Gastroesophageal sphincter (tissue), 3 donors: ENCODE measurements at regions not wholly inside any gene's neighbourhood (a gene's known extent, or its start where the extent isn't known, plus 50 kb on each side); places are given as distances from the start of the nearest gene placed in this dataset.

ENCODE experiments used
- CTCF ChIP-seq, 4 experiments: fragments of 200-600 bp in 2 of 4; fragments of 450-650 bp in 2 of 4; sonication (generic) in 1 of 4; IDR thresholded peaks; one replicate each; pipeline ENCODE4 v1.5.1; 2017 to 2019; ENCODE audit warnings: antibody characterized with exemption in 4 of 4, mild to moderate bottlenecking in 2 of 4, moderate library complexity in 2 of 4
- EP300 ChIP-seq: sonication (generic); formaldehyde crosslinking; IDR thresholded peaks from one replicate; pipeline ENCODE4 v1.6.1; 2017; ENCODE audit warnings: antibody characterized with exemption, mild to moderate bottlenecking
- POLR2A ChIP-seq, 2 donors: fragments of 450-650 bp; IDR thresholded peaks; one replicate each; pipeline ENCODE4 v1.6.1; 2017; ENCODE audit warnings: antibody characterized with exemption in 2 of 2, mild to moderate bottlenecking in 2 of 2, moderate library complexity in 1 of 2
- POLR2AphosphoS5 ChIP-seq: sonication (generic); formaldehyde crosslinking; IDR thresholded peaks from one replicate; pipeline ENCODE4 v1.6.1; 2017; ENCODE audit warnings: antibody characterized with exemption

GRCh38 chr4:180710628-180711337 is 1532.4 kb upstream of the TENM3 start:
- TF ChIP-seq CTCF (IDR thresholded peaks at IDR 0.05) (no peak), POLR2A (IDR thresholded peaks at IDR 0.05) (no peak), POLR2AphosphoS5 (no peak), EP300 (no peak)
